CD4-positive, alpha-beta T cell treated with Interleukin-17A for 1 hour (primary cell): ENCODE measurements at regions not wholly inside any gene's neighbourhood (a gene's known extent, or its start where the extent isn't known, plus 50 kb on each side); places are given as distances from the start of the nearest gene placed in this dataset.

Source experiments
- DNase-seq: peaks from one replicate; pipeline ENCODE4 v3.0.0-alpha.2; 2020

DNA sequence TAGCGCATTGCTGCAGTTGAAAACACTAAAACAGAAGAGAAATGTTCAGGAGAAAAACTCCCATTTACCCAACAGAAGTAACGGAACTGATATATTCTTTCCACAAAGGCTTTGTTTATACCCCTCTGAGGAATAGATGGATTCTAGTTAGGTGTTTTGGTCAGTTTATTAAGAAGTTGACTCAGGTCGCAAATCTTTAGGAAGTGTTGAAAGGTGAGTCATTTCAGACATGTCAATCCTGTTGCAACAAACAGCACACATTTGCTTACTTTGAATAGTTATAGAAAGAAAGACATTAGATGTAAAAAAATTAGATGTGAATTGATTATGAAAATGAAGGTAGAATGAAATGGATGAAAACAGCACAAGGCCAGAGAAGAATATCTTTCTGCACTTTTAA is 941.0 kb downstream of the KCNJ2 start:
- DNase-seq = no peak

- no peak for DNase-seq
Observed at GRCh38 chr17:71111460-71111859, 942.1 kb downstream of the KCNJ2 start.

DNA sequence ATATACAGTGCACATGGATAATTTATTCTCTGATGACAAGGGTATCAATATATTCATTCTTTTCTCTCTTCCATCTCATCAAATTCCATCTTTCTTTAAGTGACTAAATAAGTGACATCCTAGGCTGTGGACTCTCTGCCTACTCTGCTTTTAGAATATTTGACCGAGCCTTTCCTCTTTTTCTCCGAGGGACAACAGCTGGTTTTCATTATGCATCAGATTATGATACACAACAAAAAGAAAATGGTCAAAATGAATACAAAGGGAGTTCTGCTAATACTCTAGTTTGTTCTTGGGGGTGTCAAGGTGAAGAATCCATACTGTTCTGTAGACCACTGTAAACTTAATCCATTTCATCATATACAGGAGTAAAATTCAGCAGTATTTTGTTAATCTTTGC is 942.6 kb downstream of the KCNJ2 start:
- no peak for DNase-seq

- no peak for DNase-seq
Observed at GRCh38 chr17:71113347-71113746, 944.0 kb downstream of the KCNJ2 start.

- DNase-seq = no peak
Observed at GRCh38 chr17:71114911-71115668, 945.8 kb downstream of the KCNJ2 start.

- no peak for DNase-seq
Observed at GRCh38 chr17:71115669-71115972, 946.3 kb downstream of the KCNJ2 start.

DNA sequence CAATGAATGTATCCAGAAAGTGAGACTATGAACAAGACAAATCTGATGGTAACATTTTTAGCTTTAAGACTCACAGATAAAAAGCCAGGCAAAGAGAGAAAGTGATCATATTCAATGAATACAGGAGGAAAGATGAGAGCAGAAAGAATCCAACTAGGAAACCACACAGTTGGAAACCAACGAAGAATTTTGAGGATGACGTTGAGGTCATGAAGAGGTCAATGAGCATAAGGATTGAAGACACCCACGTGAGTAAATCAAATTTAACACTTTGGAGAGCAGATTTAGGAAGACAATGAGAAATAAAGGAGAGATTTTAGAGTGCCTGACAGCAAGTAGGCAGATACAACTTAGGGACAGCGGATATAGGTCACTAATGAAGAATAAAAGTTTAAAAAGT is 948.1 kb downstream of the KCNJ2 start:
- no peak for DNase-seq

DNA sequence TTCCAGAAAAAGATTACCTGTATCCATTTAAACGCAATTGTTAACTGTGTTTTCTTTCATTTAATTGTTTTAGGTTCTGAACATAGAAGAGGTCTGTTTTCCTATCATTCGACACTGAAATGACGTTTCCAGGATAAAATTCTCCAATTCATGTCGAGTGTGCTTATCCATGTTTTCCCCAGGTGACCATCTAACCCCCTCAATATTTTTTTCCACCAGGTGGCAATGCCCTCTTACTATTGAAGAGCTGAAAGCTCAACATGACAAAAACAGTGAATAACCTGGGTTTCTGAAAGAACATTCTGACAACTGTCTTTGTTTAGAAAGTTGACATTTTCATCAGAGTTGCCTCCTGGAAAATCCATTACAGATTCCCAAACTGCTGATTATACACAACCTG is 948.7 kb downstream of the KCNJ2 start:
- no peak for DNase-seq

GRCh38 chr17:71127416-71127815 is 958.1 kb downstream of the KCNJ2 start:
- DNase-seq = no peak

DNA sequence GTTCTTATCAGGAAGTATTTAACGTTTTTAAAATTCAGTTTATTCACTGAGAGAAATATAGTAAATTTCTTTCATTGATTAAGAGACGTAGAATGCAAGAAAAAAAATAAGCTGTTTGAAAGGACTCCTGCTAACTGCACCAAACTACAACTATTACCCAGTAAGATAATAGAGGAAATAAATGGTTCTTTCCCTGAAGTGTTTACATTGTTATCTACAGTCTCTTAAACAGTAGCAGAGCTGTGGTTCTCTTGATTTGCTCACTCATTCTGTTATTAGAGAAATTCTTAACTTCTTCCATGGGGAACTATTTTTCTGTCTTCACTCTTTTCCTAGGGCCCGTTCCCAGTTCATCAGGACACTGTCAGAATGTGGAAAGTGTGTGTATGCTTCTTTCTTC is 973.0 kb downstream of the KCNJ2 start:
- no peak for DNase-seq

- DNase-seq = no peak
Observed at GRCh38 chr17:71145486-71145885, 975.3 kb upstream of the SOX9 start.

- DNase-seq = no peak
Observed at GRCh38 chr17:71147906-71148305, 972.9 kb upstream of the SOX9 start.

DNA sequence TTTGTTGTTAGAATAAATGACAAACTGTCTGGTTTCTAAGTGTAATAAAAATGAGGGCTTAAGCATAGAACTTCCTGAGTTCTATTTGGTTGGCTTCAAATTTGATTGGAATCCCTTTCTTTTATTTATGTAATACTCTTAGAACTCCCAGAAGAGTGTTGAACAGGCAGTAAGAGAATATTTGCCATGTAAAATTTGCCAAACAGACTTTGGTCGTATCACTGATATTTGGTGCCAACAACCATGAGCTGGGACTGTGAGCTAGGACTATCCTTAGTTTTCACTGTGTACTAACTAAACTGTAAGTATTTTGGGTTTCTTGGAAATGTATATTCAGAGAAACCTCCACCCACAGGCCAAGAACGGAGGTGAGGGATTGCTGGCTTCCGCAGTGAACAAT is 971.2 kb upstream of the SOX9 start:
- DNase-seq = no peak

GRCh38 chr17:71157297-71157696 is 963.5 kb upstream of the SOX9 start:
- DNase-seq = no peak

DNA sequence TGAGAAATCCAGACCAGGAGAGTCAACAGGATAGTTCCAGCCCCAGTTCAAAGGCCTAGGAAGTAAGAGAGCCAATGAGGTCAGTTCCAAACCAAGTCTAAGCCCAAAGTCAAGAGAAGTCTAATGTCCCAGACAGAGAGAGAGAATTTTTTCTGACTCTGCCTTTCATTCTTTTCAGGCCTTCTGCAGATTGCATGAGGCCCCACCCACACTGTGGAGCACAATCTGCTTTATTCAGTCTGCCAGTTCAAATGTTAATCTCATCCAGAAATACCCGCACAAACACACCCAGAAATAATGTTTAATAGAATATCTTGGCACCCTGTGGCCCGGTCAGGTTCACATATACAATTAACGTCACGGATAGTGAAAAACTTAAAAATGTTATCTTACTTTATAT is 962.4 kb upstream of the SOX9 start:
- DNase-seq = no peak

DNA sequence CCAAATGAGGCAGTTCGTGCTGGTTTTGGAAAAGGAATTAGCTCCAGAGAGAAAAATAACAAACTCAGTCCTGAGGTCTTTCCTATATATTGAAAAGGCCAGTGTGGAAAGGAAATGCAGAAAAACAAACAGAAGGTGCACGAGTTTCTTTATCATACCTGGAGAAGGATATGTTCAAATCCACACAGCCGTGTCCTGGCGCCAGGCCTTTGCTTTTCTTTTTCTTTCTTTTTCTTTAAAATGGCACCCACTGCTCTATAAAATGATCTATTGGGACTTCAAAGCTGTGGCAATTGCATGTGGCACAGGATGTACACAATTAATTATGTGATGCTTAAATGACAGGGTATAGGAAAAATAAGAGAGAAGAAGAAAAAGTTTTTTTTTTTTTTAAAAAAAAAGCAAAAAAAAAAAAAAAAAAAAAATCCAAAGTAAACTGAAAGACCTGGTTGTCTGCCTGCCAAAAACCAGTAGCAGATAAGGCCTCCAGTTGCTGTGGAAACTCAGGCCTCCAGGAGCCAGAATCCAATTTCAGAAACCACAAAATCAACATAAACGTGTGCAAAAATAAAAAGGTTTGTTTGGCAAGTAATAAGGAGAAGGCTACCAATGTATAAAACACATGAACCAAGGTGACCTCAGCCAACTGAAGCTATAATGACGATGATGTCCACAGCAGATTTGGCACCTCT is 957.6 kb upstream of the SOX9 start:
- DNase-seq = no peak

- no peak for DNase-seq
Observed at GRCh38 chr17:71163813-71164122, 957.1 kb upstream of the SOX9 start.

GRCh38 chr17:71164561-71164960 is 956.3 kb upstream of the SOX9 start:
- no peak for DNase-seq

- DNase-seq = no peak
Observed at GRCh38 chr17:71166311-71166710, 954.5 kb upstream of the SOX9 start.

DNA sequence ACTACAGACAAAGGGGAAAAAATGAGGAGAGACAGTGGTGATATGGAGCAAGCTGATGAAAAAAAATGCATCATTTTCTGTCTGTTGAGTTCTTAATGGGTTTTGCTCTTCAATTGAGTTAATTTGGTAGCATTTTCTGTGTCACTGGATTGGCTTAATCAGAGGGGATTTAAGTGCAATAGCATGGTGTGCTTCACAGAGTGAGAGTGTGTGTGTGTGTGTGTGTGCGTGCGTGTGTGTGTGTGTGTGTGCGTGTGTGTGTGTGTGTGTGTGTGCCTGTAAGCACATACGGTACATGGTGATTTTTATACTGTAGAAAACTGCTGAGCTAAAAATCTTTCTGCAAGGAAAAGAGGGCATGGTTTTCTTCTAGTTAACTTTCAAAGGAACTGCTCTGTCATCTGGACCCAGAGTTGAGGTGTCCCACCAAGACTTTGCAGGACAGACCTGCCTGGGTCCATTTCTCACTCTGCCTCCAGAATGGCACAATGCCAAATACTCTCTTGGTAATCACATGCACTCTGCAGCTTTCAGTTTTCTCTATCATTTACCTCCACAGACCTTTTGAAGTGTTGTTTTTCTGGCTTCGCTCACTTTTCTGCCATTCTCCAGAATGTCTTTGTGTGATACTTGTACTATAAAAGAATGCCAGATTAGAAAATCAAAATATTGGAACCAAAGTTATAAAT is 952.6 kb upstream of the SOX9 start:
- DNase-seq = no peak

DNA sequence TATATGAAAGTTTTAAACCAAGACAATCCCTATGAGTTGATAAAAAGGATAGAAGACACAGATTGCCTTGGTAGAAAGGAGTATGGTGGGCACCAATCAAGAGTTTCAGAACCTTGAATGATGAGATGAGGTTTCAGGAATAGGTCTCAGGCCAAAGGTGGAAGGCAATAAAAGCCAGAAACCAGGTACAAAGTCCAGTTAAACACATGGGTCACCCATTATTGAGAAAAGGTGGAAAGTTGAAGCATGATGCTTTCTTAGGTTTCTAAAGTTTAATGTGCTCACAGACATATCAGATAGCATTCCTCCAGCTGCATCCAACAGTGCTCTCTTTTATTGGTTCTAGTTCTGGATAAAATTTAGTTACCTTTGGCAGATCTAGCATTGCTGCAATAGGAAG is 950.8 kb upstream of the SOX9 start:
- no peak for DNase-seq

DNA sequence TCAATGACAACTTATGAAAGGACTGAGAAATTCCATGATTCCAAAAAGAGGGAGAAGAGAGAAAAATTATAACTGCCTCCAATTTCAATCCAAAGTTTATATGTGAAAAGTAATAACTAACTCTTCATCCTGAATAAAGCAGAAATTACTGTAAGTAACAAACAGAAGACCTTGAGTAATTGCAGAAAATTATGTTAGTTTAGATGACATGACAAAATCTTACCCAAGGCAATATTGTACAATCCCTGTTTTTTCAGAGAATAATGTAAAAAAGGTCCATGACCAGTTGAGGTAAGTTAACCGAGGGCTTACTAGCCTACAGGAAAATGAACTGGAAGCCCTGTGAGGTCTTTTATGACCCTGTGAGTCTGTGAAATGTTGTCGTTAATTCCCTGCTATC is 949.5 kb upstream of the SOX9 start:
- DNase-seq = no peak

- DNase-seq = no peak
Observed at GRCh38 chr17:71173991-71174390, 946.8 kb upstream of the SOX9 start.

GRCh38 chr17:71176331-71176730 is 944.5 kb upstream of the SOX9 start:
- no peak for DNase-seq
